ENCODE measurements at regions not wholly inside any gene's neighbourhood (a gene's known extent, or its start where the extent isn't known, plus 50 kb on each side); places are given as distances from the start of the nearest gene placed in this dataset.

DNA sequence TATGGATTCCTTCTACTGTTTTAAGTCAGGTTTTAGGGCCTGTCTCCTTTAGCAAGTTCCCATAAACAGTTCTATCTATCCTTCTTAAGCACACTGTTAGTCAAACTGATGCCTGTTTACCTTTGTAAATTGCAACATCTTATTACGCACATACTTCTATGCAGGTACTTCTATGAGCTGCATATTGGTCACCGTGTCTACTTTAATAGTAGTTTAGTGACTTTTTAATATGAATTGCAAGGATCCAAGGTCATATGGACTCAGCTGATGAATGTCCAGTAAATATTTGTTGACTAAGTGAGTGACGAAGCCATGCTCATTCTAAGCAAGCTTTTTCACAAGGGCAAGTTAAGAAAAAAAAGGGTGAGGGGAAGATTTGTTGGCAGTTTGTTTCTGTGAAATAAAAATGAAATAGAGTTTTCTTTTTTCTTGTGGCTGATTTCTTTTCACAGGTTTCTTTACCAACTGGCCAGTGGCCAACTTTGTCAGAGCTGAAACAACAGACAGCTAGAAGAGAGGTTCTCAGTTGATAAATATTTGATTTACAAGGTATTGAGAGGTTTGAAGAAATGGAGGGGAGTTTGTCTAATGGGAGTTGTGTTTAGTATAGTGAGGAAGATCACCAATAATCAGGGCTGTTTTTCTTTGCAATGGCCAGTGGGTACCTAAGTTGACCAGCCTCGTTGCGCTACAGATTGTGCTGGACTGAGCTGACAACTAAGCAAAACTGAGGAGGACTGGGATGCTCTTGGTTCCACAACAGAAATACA is 141.1 kb downstream of the SLC15A5 start:
- no peak for DNase-seq

DNA sequence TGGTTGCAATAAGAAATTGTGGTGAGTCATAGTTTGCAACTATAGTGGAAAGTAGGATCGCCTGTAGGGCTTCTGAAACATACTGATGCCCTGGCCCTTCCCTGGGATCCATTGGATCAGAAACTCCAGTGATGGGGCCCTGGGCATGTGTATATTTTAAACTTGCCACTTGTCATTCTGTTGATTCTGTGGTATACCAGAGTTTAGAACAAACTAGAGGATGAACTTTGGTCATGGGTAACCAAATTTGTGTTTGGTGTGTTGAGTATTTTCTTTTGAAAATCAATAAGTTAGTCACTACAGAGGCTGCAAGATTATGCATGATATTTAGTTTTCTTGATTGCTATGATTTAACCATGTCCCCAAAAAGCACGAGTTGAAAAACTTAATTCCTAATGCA is 142.2 kb downstream of the SLC15A5 start:
- DNase-seq: no peak

DNA sequence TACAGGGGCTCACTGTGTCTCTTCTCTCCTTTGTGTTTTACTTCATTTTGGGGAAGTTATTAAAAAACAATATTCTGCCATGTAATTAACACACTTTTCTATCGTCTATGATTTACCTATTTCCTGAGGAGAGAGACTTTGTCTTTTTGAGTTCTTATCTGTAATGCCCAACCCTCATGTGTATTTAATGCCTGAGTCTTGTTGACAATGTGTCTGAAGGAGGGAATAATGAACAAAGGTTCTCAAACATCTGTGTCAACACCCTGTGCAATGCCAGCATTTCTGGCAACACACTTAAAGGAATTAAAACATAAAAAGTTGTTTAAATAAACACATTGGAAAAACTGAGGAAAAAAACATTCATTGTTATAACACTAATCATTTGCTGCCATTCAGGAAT is 147.1 kb downstream of the SLC15A5 start:
- DNase-seq: peak in 1 of 2 experiments; percentile 13

DNA sequence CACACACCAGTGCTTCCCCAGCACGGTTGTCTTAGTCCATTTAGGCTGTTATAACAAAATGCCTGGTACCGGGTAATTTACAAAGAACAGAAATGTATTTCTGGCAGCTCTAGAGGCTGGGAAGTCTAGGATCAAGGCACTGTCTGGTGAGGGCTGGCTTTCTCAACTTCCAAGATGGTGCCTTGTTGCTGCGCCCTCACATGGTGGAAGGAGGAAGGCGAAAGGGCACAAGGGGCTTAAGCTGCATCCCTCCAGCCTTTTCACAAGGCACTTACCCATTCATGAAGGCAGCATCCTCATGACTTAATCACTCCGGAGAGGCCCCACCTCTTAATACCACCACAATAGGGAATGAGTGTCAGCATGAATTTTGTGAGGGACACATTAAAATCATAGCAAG is 155.5 kb downstream of the SLC15A5 start:
- DNase-seq: no peak

DNA sequence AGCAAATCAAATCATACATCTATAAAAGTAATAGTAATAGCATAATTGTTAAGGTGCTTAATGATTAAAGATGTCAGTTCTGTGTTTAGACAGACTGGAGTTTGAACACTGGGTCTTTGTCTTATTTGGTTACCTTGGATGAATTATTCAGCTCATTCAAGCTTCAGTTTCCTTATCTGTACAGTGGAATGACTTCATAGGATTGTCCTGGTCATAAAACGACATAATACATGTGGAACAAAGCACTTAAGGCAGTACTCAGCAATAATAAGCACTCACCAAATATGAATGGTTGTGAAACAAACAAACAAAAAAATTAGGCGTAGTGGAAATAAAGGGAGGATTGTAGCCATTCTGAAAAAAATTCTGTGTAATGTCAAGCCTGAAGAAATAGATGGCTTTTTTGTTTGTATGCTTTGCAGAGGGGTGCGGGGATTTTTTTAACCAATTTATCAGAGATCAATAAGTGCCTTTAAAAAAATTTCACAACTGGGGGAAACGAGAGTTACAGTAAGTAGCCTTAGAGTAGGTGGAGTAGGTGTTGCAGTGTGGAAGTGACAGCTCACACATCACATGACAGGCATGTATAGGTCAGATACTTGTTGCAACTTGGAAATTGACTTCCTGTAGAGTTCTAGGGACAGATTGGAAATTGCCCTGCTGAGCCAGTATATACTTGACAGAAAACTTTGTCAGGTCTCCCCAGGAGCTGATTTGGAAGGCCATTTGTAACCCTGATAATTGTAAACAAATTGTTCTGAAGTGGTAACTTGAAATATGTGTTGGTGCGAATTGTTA is 157.7 kb downstream of the SLC15A5 start:
- no peak for DNase-seq

GRCh38 chr12:16118586-16118985 is 158.9 kb downstream of the SLC15A5 start:
- DNase-seq: no peak

- peak; percentile 38 to 40 for DNase-seq
Observed at GRCh38 chr12:16112612-16113560, 164.6 kb downstream of the SLC15A5 start.

- no peak for DNase-seq
Observed at GRCh38 chr12:16112130-16112529, 165.4 kb downstream of the SLC15A5 start.

DNA sequence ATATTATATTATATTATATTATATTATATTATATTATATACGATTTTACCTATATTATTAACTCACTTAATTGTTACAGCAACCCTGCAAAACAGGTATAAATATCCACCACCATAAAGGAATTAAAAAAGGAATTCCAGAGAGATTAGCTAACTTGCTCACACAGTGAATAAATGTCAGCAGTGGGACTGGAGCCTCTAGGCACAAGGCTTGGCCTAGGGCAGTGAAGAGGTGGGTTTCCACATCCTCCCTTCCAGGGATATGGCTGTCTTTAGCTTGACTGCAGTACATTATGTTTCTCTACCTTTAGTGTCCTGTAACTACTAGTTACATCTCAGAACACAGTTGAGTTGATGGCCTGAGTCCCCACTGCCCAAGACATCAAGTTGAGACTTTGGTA is 166.9 kb downstream of the SLC15A5 start:
- no peak for DNase-seq

DNA sequence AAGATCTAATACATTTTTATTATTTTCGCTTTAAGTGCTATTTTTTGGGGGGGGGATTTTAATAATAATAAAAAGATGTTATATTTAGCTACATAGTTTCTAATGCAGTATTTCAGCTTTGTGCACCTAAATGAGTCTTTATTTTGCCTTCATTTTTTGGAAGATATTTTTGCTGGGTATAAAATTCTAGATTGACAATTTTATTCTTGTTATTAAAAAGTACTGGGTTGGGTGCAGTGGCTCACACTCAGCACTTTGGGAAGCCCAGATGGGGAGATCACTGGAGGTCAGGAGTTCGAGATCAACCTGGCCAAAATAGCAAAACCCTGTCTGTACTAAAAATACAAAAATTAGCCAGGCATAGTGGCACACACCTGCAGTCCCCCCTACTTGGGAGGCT is 173.6 kb downstream of the SLC15A5 start:
- DNase-seq: no peak

GRCh38 chr12:16100206-16100605 is 177.3 kb downstream of the SLC15A5 start:
- no peak for DNase-seq

DNA sequence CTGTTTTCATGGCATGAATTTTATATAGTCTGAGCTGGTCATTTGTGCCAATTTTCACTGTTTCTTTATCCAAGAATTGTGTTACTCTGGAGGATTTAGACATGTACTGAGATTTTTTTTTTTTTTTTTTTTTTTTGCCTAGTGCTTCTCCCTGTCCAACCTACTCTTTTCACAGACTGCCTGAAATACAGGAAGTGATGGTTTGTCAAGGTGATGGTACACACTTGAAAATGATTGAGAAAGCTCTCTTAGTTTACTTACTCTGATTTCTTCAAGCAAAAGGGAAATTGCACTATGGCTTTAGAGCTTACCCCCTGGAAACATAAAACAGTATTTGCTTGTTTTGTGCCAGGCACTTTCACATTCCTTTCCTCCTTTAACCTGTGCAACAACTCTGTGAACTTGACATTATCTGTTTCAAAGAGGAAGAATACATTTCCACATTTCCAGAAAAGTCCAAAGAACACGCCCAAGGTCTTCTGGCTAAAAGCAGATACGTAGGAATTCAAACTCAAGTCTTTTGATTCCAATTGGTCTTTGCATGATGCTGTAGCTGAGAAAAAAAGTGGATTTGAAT is 181.1 kb downstream of the SLC15A5 start:
- no peak for DNase-seq

DNA sequence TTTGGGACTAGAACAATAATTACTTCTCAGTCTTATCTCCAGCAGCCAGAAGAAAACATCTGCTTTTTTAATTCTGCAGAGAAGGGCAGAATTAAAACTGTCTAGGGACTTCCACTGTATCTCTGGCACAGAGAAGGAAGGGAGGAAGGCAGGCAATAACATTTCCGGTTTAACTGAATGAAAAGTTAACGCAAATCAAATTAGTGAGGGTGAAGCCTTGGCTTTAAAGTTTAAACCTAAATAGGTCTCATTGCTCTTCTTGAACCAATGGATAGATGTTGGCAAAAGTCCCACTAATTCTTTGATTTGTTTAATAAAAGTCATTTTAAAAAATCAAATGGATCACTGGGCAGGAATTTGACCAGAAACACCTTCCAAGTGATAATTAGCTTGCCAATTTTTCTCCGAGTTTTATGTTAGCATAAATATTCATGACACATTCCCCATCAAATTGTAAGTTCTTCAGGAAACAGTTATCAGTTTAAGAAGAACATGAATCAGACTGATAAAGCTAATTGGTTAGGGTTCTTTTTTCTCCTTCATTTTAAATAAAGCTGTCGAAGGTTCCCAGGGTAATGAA is 181.9 kb downstream of the SLC15A5 start:
- no peak for DNase-seq

- DNase-seq: no peak
Observed at GRCh38 chr12:16094437-16094836, 183.0 kb downstream of the SLC15A5 start.

DNA sequence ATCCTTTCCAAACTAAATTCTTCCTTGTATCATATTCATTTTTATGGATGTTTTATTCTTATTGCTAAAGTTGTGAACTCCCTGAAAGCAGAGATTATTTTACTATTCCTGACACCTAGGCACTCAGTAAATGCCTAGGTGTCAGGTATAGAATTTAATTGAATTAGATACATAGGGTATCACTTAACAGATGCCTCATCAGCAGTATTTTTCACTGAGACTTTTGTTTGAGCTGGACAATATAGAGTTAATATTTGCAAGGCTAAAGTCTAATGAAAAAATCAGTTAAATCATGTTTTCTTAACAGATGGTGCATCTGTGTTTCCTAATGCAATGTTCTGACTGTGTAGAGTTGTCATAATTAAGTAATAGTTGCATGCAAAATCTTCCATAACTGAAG is 182.7 kb downstream of the DERA start:
- no peak for DNase-seq

DNA sequence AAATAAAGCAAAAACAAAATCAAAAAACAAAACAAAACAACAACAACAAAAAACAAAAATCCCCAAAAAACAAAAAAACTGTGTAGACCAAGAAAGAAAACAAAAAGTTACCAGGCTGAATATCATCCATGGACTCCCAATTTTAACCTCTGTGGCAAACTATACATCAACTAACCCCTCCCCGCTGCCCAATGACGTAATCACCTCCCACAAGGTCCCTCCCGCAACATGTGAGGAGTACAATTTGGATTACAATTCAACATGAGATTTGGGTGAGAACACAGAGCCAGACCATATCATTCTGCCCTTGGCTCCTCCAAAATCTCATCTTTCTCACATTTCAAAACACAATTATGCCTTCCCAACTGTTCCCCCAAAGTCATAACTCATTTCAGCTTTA is 179.8 kb downstream of the DERA start:
- no peak for DNase-seq

DNA sequence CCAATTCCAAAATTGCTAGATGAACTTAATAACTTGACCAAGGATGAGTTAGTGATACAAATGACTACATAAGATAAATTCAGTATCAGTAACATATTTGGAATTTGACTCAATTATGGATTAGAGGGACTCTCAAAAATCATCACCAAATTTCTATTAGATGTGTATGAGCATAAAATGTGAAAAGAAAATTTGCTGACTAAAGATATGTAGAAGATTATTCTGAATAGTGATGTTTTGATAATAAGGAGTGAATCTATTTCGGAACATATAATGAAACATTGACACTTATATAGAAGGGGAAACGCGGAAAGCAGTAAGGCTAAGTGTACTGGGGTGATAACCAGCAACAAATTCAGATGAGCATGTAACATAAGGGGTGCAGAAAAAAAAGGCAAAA is 177.3 kb downstream of the DERA start:
- DNase-seq: no peak
